ENCODE measurements at regions not wholly inside any gene's neighbourhood (a gene's known extent, or its start where the extent isn't known, plus 50 kb on each side); places are given as distances from the start of the nearest gene placed in this dataset.
A peak's percentile ranks its signal among the peaks of the same experiment; 100 is the strongest.

GRCh38 chr3:18044971-18045880 lies 302.8 kb upstream of the TBC1D5 start:
- no peak for DNase-seq (ENCODE audit: low spot score)

- DNase-seq (ENCODE audit: low spot score) = no peak
Observed at GRCh38 chr3:18044191-18044590, 301.8 kb upstream of the TBC1D5 start.

GRCh38 chr3:18036450-18036815 lies 294.0 kb upstream of the TBC1D5 start:
- DNase-seq (ENCODE audit: low spot score) = no peak

GRCh38 chr3:18035641-18036449 lies 293.4 kb upstream of the TBC1D5 start:
- DNase-seq (ENCODE audit: low spot score) = no peak

GRCh38 chr3:18033581-18034108 lies 291.2 kb upstream of the TBC1D5 start:
- no peak for DNase-seq (ENCODE audit: low spot score)

GRCh38 chr3:18030371-18030870 lies 288.0 kb upstream of the TBC1D5 start:
- DNase-seq (ENCODE audit: low spot score) = no peak

- no peak for DNase-seq (ENCODE audit: low spot score)
Observed at GRCh38 chr3:18027161-18027939, 284.9 kb upstream of the TBC1D5 start.

DNA sequence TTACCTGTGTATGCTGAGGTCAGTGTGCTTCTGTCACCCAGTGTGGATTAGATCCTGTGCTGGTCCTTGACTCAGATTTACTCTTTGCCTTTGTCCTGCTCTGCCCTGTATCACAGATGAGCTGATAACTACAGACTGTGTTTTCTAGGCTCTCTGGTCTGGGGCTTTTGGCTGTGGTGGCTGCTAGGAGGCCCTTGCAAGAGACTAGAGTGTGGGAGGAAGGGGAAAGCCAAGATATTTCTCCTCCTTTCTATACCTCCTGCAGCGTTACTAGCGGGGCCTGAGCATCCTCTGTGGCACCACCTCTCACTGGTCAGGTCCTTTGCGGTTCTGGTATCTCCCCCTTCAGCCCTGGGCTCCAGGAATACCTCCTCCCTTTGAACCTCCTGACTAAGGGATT lies 282.3 kb upstream of the TBC1D5 start:
- no peak for DNase-seq (ENCODE audit: low spot score)

DNA sequence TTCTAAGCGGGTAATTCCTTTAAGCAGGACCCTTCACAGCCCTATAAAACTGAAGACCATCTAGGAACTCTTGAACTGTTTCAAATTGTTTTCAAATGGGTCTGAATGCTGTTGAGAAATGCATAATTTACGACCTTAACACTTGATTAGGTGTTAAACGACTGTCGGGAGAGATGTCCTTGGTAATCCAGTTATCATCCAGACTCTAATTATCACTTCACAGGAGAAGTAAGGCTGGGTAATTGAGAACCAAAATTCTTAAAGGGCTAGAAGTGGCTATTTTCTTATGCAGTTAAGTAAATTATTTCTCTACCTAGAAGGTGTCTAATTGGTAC lies 276.7 kb upstream of the TBC1D5 start:
- no peak for DNase-seq (ENCODE audit: low spot score)

DNA sequence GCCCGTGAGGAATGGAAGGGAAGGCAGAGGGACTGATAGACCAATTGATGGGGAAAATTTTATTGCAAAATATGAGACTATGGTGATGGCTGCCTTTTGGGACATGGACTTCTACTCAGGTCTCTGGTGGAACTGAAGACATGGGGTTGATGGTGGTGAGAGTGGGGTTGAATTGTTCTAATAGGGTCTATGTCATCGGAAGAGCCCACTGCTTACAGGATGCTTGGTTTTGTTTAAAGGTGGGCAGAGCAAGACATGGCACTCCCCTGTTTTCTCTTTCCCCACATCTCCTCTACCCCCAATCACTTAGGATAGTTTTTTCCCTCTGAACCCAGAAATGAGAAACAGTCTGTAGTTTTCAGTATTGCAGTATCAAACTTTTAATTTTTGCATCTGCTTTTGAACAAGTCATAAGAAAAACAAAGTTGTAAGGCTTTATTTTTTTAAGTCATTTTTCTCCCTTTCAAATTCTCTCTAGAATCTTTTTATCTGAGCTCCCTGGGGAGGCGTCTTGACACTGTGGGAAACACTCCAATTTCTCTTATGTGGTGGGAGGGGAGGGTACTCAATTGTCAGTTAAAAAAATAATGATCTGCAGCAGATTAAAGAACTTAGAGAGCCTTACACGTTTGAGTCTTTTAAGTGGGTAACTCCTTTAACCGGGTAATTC lies 276.2 kb upstream of the TBC1D5 start:
- DNase-seq (ENCODE audit: low spot score) = no peak

- DNase-seq (ENCODE audit: low spot score) = no peak
Observed at GRCh38 chr3:18016366-18016765, 273.9 kb upstream of the TBC1D5 start.

GRCh38 chr3:18012933-18013332 lies 270.5 kb upstream of the TBC1D5 start:
- no peak for DNase-seq (ENCODE audit: low spot score)

DNA sequence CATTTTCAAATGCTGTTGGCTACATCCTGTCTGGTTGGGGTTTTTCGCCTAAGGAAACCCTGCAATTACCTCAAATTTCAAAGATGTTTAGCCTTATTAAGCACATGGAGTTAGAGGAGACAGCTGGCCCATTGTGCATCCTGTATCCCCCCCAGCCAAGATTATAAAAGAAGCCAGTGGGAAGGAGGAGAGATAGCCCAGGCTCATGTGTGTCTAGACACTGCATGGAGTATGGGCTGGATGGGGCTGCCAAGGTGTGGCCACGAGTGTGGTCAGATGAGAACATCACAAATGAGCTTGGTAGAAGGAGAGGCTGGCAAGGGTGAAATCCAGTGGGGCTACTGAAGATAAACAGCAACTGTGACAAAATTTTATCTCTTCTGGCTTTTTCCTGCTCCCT lies 270.0 kb upstream of the TBC1D5 start:
- DNase-seq (ENCODE audit: low spot score) = no peak

GRCh38 chr3:18011387-18011786 lies 269.0 kb upstream of the TBC1D5 start:
- no peak for DNase-seq (ENCODE audit: low spot score)

GRCh38 chr3:18010001-18010400 lies 267.6 kb upstream of the TBC1D5 start:
- DNase-seq (ENCODE audit: low spot score) = no peak

DNA sequence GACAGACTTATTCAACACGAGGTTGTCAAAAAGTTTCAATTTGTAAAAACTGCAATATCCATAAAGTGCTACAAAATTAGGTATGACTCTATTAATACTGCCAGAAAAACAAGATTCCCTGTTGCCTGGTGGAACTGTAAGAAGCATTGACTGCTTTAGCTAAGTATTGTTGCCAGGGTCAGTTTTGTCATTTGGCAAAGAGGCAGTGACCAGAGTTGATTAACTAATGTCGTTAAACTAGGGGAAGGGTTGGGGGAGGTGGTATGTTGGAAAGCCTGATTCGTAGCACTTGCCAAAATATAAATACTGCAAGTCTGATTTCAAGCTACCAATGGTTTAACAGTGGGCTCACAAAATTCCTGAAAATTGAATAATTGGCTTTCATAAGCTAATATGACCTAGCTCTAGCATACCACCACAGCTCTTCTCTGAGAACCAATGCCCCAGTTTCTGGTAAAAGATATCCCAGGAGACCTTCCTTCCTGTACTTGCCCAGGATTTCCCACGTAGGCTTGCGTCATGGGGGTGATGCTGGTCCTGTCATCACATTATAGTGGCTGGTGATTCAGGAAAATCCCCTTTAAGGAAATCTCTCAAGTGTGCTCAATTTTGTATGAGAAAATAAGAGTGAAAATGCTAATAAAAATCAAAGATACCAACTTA lies 266.4 kb upstream of the TBC1D5 start:
- no peak for DNase-seq (ENCODE audit: low spot score)

- DNase-seq (ENCODE audit: low spot score) = peak; percentile 58
Observed at GRCh38 chr3:18007980-18008379, 265.5 kb upstream of the TBC1D5 start.

GRCh38 chr3:17995769-17996168 lies 253.3 kb upstream of the TBC1D5 start:
- no peak for DNase-seq (ENCODE audit: low spot score)

DNA sequence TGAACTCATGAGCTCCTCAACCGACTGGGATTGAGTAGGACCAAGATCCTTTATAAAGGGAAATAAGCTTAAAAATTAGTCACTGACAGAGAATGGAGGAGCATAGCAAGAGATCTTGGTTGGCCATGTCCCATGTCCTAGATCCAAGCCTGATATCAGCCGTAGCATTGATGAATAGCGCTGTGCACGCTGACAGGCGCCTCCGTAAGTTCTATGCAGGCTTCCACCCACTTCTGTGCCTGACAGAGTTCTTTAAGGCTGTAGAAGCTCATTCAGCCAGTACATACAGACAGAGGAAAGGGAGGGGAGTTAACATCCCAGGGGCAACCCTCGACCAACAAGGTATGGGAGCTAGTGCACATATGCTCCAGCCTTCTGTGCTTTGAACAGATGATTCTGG lies 251.7 kb upstream of the TBC1D5 start:
- no peak for DNase-seq (ENCODE audit: low spot score)

- no peak for DNase-seq (ENCODE audit: low spot score)
Observed at GRCh38 chr3:17990390-17990789, 248.0 kb upstream of the TBC1D5 start.

DNA sequence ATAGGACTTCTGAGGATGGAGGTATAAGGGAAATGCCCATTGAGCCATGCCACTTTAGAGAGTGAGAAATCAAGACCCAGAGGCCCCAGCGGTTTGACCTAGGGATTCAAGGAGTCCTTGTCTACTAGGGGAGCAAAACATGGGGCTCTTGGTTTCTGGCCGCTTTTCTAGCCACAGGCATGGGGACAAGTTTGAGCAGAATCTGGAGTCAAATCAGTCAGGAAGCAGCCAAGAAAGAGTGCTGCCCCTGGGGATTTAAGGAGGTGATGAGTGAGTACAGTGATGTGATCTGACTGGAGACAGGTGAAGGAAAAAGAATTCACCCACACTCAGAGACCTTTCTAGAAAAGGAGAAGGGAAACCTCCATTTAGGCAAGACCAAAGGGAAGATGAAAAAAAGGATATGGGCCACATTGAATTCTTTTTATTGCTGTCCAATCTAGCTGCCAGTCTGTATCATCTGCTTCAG lies 244.0 kb upstream of the TBC1D5 start:
- DNase-seq (ENCODE audit: low spot score) = no peak
